A549 (cell line): ENCODE measurements at regions not wholly inside any gene's neighbourhood (a gene's known extent, or its start where the extent isn't known, plus 50 kb on each side); places are given as distances from the start of the nearest gene placed in this dataset.
A peak's percentile ranks its signal among the peaks of the same experiment; 100 is the strongest.

ENCODE experiments used
- ATAC-seq, 2 experiments: fragments of 200-7000 bp in 1 of 2; fragments of >200 bp in 1 of 2; cut with Nextera tagmentation in 1 of 2; cut with Tn5 transposase in 1 of 2; 3 replicates each; pipeline versions ENCODE4 v1.8.0 to v1.9.1; 2018 to 2020; ENCODE audit warnings: mild to moderate bottlenecking in 1 of 2, moderate library complexity in 1 of 2
- CTCF ChIA-PET: fragments of 300-600 bp; sonication (Branson Sonifier 250); formaldehyde crosslinking; extraction: SDS; loops from one replicate; lab custom pipeline; 2021; ENCODE audit warnings: antibody characterized with exemption, inconsistent platforms; lab: Yijun Ruan, JAX
- POLR2A ChIA-PET: fragments of 350-600 bp; formaldehyde crosslinking; extraction: SDS; loops from one replicate; lab custom pipeline; 2021; ENCODE audit warnings: antibody characterized with exemption, inconsistent platforms; lab: Yijun Ruan, JAX
- DNase-seq, 2 experiments: peaks; one replicate each; pipeline versions ENCODE4 v3.0.0 to v3.0.0-alpha.2; 2011 to 2016; ENCODE audit warnings: low read depth in 1 of 2, low spot score in 1 of 2
- FAIRE-seq: peaks from 2 replicates; lab custom pipeline; 2011; peaks lifted over from hg19 to GRCh38; lab: Jason Lieb, UNC
- H3K27ac ChIP-seq, 2 experiments: fragments of >200 bp; sonication (Bioruptor Twin); formaldehyde crosslinking; 3 replicates each; pipeline ENCODE4 v1.5.1; 2016 to 2017
- H3K4me1 ChIP-seq: fragments of >200 bp; sonication (Bioruptor Twin); formaldehyde crosslinking; 3 replicates; pipeline ENCODE4 v1.6.1; 2016
- H3K4me2 ChIP-seq: fragments of >200 bp; sonication (Bioruptor Twin); formaldehyde crosslinking; 3 replicates; pipeline ENCODE4 v1.6.1; 2016
- H3K4me3 ChIP-seq: fragments of >200 bp; sonication (Bioruptor Twin); formaldehyde crosslinking; 3 replicates; pipeline ENCODE4 v1.5.1; 2016
- H3K9me3 ChIP-seq: fragments of >200 bp; sonication (Bioruptor Twin); formaldehyde crosslinking; 3 replicates; pipeline ENCODE4 v1.6.1; 2016
- BHLHE40 ChIP-seq: IDR thresholded peaks from 2 replicates; pipeline ENCODE4 v1.6.1; 2012; ENCODE audit warnings: low read depth, low read length, inconsistent platforms
- CBX8 ChIP-seq: fragments of 200-600 bp; sonication (generic); IDR thresholded peaks from 2 replicates; pipeline ENCODE4 v1.6.1; 2016
- EHF ChIP-seq: fragments of 250-450 bp; sonication (Bioruptor Pico); IDR thresholded peaks from 2 replicates; pipeline ENCODE4 v1.5.0; 2020; ENCODE audit warnings: mild to moderate bottlenecking
- ESRRA ChIP-seq: fragments of 150-350 bp; IDR thresholded peaks from 2 replicates; pipeline ENCODE4 v1.6.1; 2014; ENCODE audit warnings: mild to moderate bottlenecking, low read length, borderline replicate concordance
- FOSL2 ChIP-seq, 2 experiments: fragments of 450-650 bp in 1 of 2; fragments of >200 bp in 1 of 2; sonication (Bioruptor Twin) in 1 of 2; formaldehyde crosslinking; IDR thresholded peaks; 2 replicates each; pipeline versions ENCODE4 v1.5.0 to v1.6.1; 2016 to 2020; ENCODE audit warnings: mild to moderate bottlenecking in 1 of 2, moderate library complexity in 1 of 2
- FOXS1 ChIP-seq: fragments of 250-450 bp; sonication (Bioruptor Pico); IDR thresholded peaks from 2 replicates; pipeline ENCODE4 v1.5.0; 2020; ENCODE audit warnings: mild to moderate bottlenecking, moderate library complexity
- HEYL ChIP-seq: fragments of 250-450 bp; sonication (Bioruptor Pico); IDR thresholded peaks from 2 replicates; pipeline ENCODE4 v1.8.0; 2021; ENCODE audit warnings: mild to moderate bottlenecking, moderate library complexity
- JUNB ChIP-seq: fragments of >200 bp; sonication (Bioruptor Twin); formaldehyde crosslinking; IDR thresholded peaks from 2 replicates; pipeline ENCODE4 v1.6.1; 2016
- MAFK ChIP-seq: fragments of 450-650 bp; IDR thresholded peaks from 2 replicates; pipeline ENCODE4 v1.6.1; 2014; ENCODE audit not compliant: partially characterized antibody
- MAX ChIP-seq: IDR thresholded peaks from 2 replicates; pipeline ENCODE4 v1.6.1; 2012
- MAZ ChIP-seq: fragments of 150-350 bp; IDR thresholded peaks from 2 replicates; pipeline ENCODE4 v1.6.1; 2014; ENCODE audit warnings: antibody characterized with exemption, low read depth, low read length, borderline replicate concordance
- POLR2AphosphoS2 ChIP-seq: conservative IDR thresholded peaks from 2 replicates; pipeline ENCODE4 v1.6.1; 2012; ENCODE audit warnings: low read length, improper control_type of control experiment, inconsistent platforms
- RAD21 ChIP-seq, 2 experiments: fragments of >200 bp in 1 of 2; sonication (Bioruptor Twin) in 1 of 2; formaldehyde crosslinking in 1 of 2; IDR thresholded peaks in 1 of 2; conservative IDR thresholded peaks in 1 of 2; 2 replicates in 1 of 2; 3 replicates in 1 of 2; pipeline ENCODE4 v1.6.1; 2012 to 2018; ENCODE audit warnings: inconsistent platforms in 1 of 2
- RFX5 ChIP-seq: fragments of 450-650 bp; IDR thresholded peaks from 2 replicates; pipeline ENCODE4 v1.7.1; 2014; ENCODE audit warnings: antibody characterized with exemption, mild to moderate bottlenecking, moderate library complexity
- ZC3H11A ChIP-seq: fragments of 450-650 bp; IDR thresholded peaks from 2 replicates; pipeline ENCODE4 v1.6.1; 2014; ENCODE audit warnings: antibody characterized with exemption, mild to moderate bottlenecking
- WGBS: methylation state at CpG from one replicate; pipeline ENCODE4 v1.1.6; 2017; ENCODE audit errors: missing lambda C conversion rate; 5-methylcytosine and 5-hydroxymethylcytosine counted together
- TF ChIP-seq, protein P1 (sequence below): IDR thresholded peaks from 2 replicates; pipeline ENCODE4 v1.6.1; 2012
- TF ChIP-seq, protein P2 (sequence below): fragments of >200 bp; sonication (Bioruptor Twin); formaldehyde crosslinking; IDR thresholded peaks from 3 replicates; pipeline ENCODE4 v1.6.1; 2016

GRCh38 chr17:15890279-15890892, 54.5 kb upstream of the ADORA2B start:
- H3K4me1 ChIP-seq = peaks cover 29% of the 10 kb centered on the region
- TF ChIP-seq ZC3H11A (peak; percentile 89), RAD21 (conservative IDR thresholded peaks at IDR 0.05 in 1 of 2, IDR thresholded peaks at IDR 0.05 in 1 of 2) (no peak)
- peak overlapping the region in 1 of 2 experiments; percentile 40; a peak in 2 of 6 replicates for H3K27ac ChIP-seq
- no peaks in the 10 kb centered on the region for H3K9me3 ChIP-seq
- H3K4me3 ChIP-seq = no peak overlapping the region
- WGBS = 97% methylated on average over 3 of the region's 3 CpGs
- ChIA-PET CTCF (interaction anchor here (1.3 to 2.4 kb wide), 2 partner anchors 17 to 31 kb away, joined by 4 to 6 read pairs; no protein-coding TSS in a partner anchor), POLR2A (no interaction called here)
- DNase-seq = no peak
- FAIRE-seq = no peak
- no peak overlapping the region for H3K4me2 ChIP-seq
- ATAC-seq = no peak

GRCh38 chr17:15891318-15891717, 53.6 kb upstream of the ADORA2B start:
- FAIRE-seq (no peak), DNase-seq (no peak), ATAC-seq (no peak)
- Histone ChIP-seq H3K4me2 (no peak overlapping the region), H3K4me3 (no peak overlapping the region), H3K27ac (peak overlapping the region in 1 of 2 experiments; percentile 70; a peak in 3 of 6 replicates), H3K9me3 (peaks cover 2% of the 10 kb centered on the region; the same call in 1 of the 3 replicates), H3K4me1 (peaks cover 29% of the 10 kb centered on the region)
- POLR2A ChIA-PET = no interaction called here
- TF ChIP-seq FOXS1 (CRISPR knock-in tag) (no peak), CBX8 (no peak), EHF (CRISPR knock-in tag) (no peak), MAZ (no peak), POLR2AphosphoS2 (no peak), BHLHE40 (no peak), JUNB (no peak), MAFK (no peak)
- TF ChIP-seq, protein P1, sequence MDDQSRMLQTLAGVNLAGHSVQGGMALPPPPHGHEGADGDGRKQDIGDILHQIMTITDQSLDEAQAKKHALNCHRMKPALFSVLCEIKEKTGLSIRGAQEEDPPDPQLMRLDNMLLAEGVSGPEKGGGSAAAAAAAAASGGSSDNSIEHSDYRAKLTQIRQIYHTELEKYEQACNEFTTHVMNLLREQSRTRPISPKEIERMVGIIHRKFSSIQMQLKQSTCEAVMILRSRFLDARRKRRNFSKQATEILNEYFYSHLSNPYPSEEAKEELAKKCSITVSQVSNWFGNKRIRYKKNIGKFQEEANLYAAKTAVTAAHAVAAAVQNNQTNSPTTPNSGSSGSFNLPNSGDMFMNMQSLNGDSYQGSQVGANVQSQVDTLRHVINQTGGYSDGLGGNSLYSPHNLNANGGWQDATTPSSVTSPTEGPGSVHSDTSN = no peak
- TF ChIP-seq, protein P2, sequence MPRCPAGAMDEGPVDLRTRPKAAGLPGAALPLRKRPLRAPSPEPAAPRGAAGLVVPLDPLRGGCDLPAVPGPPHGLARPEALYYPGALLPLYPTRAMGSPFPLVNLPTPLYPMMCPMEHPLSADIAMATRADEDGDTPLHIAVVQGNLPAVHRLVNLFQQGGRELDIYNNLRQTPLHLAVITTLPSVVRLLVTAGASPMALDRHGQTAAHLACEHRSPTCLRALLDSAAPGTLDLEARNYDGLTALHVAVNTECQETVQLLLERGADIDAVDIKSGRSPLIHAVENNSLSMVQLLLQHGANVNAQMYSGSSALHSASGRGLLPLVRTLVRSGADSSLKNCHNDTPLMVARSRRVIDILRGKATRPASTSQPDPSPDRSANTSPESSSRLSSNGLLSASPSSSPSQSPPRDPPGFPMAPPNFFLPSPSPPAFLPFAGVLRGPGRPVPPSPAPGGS = no peak
- CTCF ChIA-PET = interaction anchor here (0.8 to 2.4 kb wide), 3 partner anchors 16 to 30 kb away, joined by 3 to 6 read pairs (median 4); no protein-coding TSS in a partner anchor
- WGBS = 95% methylated on average over 3 of the region's 3 CpGs

- WGBS = 81% methylated on average over 10 of the region's 10 CpGs
- POLR2A ChIA-PET = no interaction called here
- peaks cover 10% of the 10 kb centered on the region; the same call in 2 of the 3 replicates for H3K9me3 ChIP-seq
Observed at GRCh38 chr17:15892244-15892643, 52.7 kb upstream of the ADORA2B start.

More at GRCh38 chr17:15892244-15892643, 52.7 kb upstream of the ADORA2B start:
- ATAC-seq (peak in 1 of 2 experiments; percentile 12; a peak in 1 of 6 replicates), FAIRE-seq (no peak), DNase-seq (no peak)
- CTCF ChIA-PET = no interaction called here
- H3K4me2 ChIP-seq = peak overlapping the region; percentile 64
- peaks cover 29% of the 10 kb centered on the region for H3K4me1 ChIP-seq
- H3K27ac ChIP-seq = peak overlapping the region; percentile 60 to 70
- no peak for TF ChIP-seq FOSL2 (IDR thresholded peaks at IDR 0.05)
- no peak for TF ChIP-seq FOSL2 (CRISPR knock-in tag; IDR thresholded peaks at IDR 0.05)
- no peak for TF ChIP-seq HEYL (CRISPR knock-in tag)
- no peak for TF ChIP-seq ESRRA
- no peak for TF ChIP-seq RFX5
- no peak for TF ChIP-seq BHLHE40
- no peak for TF ChIP-seq MAX
- H3K4me3 ChIP-seq = no peak overlapping the region
